Memory B cell (primary cell): ENCODE measurements at regions not wholly inside any gene's neighbourhood (a gene's known extent, or its start where the extent isn't known, plus 50 kb on each side); places are given as distances from the start of the nearest gene placed in this dataset.
"Not testable (repeated sequence)": the region's sequence is repeated elsewhere in the genome, so short reads cannot be mapped to it uniquely, and the experiment has no call there.

Experiments used
- ATAC-seq: fragments of 150-1000 bp; cut with Tn5 transposase; 2 replicates; pipeline ENCODE4 v1.10.0; 2021; ENCODE audit warnings: low read depth, mild to moderate bottlenecking, moderate library complexity
- DNase-seq, 2 donors: peaks; one replicate each; pipeline ENCODE4 v3.0.0; 2022; ENCODE audit warnings: low spot score in 2 of 2
- H3K27ac Mint-ChIP-seq: one replicate; pipeline ENCODE4 v1.8.0; 2022; ENCODE audit warnings: mild to moderate bottlenecking, moderate library complexity, mixed read lengths
- H3K27me3 Mint-ChIP-seq: one replicate; pipeline ENCODE4 v1.8.0; 2022; ENCODE audit warnings: mixed read lengths
- H3K36me3 Mint-ChIP-seq: one replicate; pipeline ENCODE4 v1.8.0; 2022; ENCODE audit warnings: mild to moderate bottlenecking, mixed read lengths
- H3K4me1 Mint-ChIP-seq: one replicate; pipeline ENCODE4 v1.8.0; 2022; ENCODE audit warnings: mixed read lengths
- H3K4me3 Mint-ChIP-seq: one replicate; pipeline ENCODE4 v1.8.0; 2022; ENCODE audit warnings: mild to moderate bottlenecking, moderate library complexity, mixed read lengths
- H3K9me3 Mint-ChIP-seq: one replicate; pipeline ENCODE4 v1.8.0; 2022; ENCODE audit warnings: mixed read lengths

DNA sequence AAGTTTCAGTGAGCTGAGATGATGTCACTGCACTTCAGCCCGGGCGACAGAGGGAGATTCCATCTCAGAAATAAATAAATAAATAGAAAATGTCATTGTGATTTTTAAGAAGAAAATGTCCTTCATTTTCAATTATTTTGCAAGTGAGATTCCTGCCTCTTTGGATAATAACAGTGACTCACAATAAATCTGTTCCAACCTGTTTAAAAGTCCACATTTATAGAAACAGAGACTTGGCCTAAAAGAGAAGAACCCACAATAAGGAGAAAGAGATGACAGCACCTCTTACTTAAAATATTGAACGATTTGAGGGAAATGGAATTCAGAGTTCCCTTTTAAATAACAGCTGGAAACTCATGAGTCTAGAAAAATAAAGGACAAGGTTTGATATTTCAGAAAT lies 373.4 kb upstream of the NOX3 start:
- Mint-ChIP-seq H3K27me3 (no peaks in the 10 kb centered on the region), H3K36me3 (peaks cover 2% of the 10 kb centered on the region), H3K4me1 (no peaks in the 10 kb centered on the region), H3K27ac (no peak overlapping the region), H3K4me3 (no peak overlapping the region), H3K9me3 (no peaks in the 10 kb centered on the region)
- DNase-seq (no peak), ATAC-seq (no peak)

DNA sequence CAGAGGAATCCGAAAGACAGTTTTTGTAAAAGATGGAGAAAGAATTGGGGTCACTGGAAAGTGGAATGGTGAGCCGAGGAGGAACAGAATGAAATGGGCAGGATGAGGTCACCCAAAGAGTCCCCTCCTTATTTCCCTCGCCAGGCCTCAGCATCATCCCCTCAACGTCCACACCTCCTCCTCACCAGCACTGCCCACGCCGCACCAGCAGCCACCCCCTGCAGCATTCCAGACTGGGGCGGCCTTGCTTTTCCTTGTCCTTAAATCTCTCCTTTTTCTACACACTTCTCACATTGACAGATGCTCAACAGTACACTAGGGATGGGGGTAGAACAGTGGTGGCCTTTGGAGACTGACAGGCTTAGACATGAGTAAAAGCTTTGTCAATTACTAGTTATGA lies 363.1 kb upstream of the NOX3 start:
- Mint-ChIP-seq H3K9me3 (peaks cover 3% of the 10 kb centered on the region), H3K36me3 (no peaks in the 10 kb centered on the region), H3K4me3 (no peak overlapping the region), H3K27ac (no peak overlapping the region), H3K4me1 (no peaks in the 10 kb centered on the region), H3K27me3 (peaks cover 4% of the 10 kb centered on the region)
- ATAC-seq (no peak), DNase-seq (no peak)

DNA sequence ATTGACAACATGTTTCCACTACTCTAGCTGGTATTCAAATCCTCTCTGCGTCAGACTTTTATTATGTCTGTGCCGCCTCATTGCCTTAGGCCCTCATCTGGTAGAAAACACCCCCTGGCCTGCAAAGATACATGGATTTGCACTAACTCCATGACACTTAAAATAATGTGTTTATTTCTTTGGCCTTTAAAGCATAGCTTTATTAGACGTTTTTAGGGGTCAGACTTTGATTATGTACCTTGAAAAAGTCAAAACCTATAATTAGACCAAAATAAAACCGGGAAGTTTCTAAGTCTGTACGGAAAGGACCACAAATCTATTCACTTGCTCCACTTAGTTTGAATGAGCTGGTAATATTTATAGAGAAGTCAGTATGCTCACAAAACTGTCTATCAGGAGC lies 357.9 kb upstream of the NOX3 start:
- Mint-ChIP-seq H3K27me3 (peaks cover 1% of the 10 kb centered on the region), H3K4me1 (no peaks in the 10 kb centered on the region), H3K9me3 (no peaks in the 10 kb centered on the region), H3K4me3 (no peak overlapping the region), H3K36me3 (no peaks in the 10 kb centered on the region), H3K27ac (no peak overlapping the region)
- DNase-seq (no peak), ATAC-seq (no peak)

DNA sequence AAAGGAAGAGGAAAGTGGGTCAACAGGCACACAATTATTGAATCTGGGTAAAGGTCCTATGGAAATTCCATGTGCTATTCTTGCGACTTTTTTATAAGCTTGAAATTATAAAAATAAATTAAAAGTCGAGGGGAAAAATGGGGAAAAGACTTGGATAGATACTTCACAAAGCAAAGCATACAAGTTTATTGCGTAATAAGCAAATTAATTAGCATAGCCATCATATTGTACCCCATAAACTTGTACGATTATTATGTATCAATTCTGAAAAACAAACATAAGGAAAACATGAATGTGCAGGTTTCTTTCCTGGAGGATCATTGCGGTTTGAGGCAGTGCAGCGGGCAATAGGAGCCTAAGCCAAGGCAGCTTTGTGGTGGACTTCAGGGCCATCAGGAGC lies 351.6 kb upstream of the NOX3 start:
- no peak for DNase-seq
- no peak for ATAC-seq
- Mint-ChIP-seq H3K27ac (no peak overlapping the region), H3K36me3 (no peaks in the 10 kb centered on the region), H3K27me3 (no peaks in the 10 kb centered on the region), H3K4me1 (no peaks in the 10 kb centered on the region), H3K9me3 (no peaks in the 10 kb centered on the region), H3K4me3 (no peak overlapping the region)

DNA sequence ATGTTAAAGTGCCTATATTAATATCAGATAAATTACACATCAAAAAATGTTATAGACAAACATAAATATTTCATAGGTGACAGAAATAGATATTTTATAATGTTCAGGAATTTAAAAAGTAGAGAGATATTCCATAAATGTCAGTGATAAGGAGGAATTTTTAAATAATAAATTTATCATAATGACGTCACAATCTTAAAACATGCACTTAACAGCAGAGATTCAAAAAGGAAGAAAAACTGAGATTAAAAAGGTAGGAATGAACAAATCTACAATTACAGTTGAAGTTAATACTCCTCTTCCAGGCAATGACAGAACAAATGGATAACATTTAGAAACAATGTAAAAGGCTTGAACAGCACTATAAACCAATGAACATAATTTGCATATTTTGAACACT lies 345.4 kb upstream of the NOX3 start:
- H3K36me3 Mint-ChIP-seq = no peaks in the 10 kb centered on the region

DNA sequence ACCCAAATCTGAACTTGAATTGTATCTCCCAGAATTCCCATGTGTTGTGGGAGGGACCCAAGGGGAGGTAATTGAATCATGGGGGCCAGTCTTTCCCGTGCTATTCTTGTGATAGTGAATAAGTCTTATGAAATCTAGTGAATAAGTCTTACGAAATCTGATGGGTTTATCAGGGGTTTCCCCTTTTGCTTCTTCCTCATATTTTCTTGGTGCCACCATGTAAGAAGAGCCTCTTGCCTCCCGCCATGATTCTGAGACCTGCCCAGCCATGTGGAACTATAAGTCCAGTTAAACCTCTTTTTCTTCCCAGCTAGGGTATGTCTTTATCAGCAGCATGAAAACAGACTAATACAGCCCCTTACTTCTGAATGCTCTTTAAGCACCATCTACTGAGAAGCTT lies 343.2 kb upstream of the NOX3 start:
- DNase-seq, H3K4me1 Mint-ChIP-seq, H3K27ac Mint-ChIP-seq, ATAC-seq, H3K27me3 Mint-ChIP-seq, H3K4me3 Mint-ChIP-seq, H3K9me3 Mint-ChIP-seq, H3K36me3 Mint-ChIP-seq: not testable (repeated sequence)

More for the DNA sequence above, 345.4 kb upstream of the NOX3 start:
- Mint-ChIP-seq H3K4me3 (no peak overlapping the region), H3K27ac (no peak overlapping the region), H3K9me3 (peaks cover 6% of the 10 kb centered on the region), H3K27me3 (no peaks in the 10 kb centered on the region), H3K4me1 (no peaks in the 10 kb centered on the region)
- ATAC-seq (no peak), DNase-seq (no peak)

DNA sequence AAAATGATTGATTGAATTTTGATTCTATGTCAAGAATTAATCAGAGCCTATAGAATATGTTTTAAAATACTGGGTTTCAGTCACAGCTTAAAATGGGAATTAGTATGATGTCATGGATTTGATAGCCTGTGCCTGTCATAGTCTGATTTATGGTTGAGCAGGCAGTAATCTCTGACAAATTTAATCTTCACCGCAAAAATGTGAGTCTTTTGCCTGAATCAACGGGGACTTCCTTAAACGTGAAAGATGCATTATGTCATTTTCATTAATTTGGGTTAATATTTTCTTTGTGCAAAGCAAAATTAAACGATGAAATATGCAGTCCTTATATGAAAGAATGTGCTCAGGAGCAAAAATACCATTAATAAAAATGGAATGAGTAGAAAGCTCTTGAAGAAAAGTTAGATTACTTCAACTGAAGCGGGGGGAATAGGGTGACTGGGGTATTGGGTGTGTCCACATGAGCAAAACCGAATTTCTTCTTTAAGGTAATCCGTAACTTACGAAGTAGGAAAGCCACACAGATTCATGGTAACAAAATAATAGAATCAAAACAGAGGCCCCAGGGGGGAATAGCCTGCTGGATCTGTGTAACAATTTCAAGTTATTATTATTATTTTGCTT lies 339.6 kb upstream of the NOX3 start:
- no peaks in the 10 kb centered on the region for H3K4me1 Mint-ChIP-seq
- DNase-seq (no peak), ATAC-seq (no peak)
- H3K36me3 Mint-ChIP-seq = no peaks in the 10 kb centered on the region
- peaks cover 10% of the 10 kb centered on the region for H3K9me3 Mint-ChIP-seq
- no peak overlapping the region for H3K27ac Mint-ChIP-seq
- H3K4me3 Mint-ChIP-seq = no peak overlapping the region
- H3K27me3 Mint-ChIP-seq = peaks cover 6% of the 10 kb centered on the region

DNA sequence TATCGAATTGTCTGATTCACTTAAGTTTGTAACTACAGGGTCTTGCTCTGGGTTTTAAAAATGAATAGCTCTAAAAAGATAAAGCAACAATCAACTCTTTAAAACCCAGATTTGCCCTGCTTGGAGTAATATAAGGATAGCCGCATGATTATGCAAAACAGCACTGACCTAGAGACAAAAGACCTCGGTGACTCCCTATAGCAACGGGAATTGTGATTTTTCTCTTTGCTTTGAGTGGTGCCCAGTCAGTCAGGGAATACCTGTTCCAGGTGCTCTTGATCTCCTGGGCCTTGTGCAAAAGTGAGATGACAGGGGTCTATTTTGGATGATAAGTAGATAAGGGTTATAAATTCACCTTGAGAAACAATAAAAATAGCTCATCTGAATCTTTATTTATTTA lies 336.3 kb upstream of the NOX3 start:
- Mint-ChIP-seq H3K4me3 (no peak overlapping the region), H3K9me3 (peaks cover 8% of the 10 kb centered on the region), H3K36me3 (no peaks in the 10 kb centered on the region), H3K4me1 (no peaks in the 10 kb centered on the region), H3K27ac (no peak overlapping the region), H3K27me3 (peaks cover 8% of the 10 kb centered on the region)
- DNase-seq (no peak), ATAC-seq (no peak)

DNA sequence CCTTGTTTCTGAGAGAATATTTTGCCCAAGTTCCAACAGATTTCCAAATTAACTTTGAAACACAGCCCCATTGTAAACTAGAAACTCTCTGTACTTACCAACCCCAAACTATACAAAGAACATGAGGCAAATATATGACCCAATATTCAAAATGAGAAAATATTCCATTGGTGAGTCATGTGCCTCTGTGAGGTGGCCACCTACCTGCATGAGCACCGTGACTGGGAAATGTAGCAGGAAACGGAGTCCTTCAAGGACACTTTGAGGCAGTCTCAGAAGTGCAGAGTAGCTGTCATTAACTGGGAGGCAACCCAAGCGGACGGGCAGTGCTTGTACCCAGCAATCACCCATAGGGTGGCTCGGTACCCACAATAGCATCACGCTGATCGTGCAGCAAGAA lies 335.5 kb upstream of the NOX3 start:
- no peak for DNase-seq
- no peak overlapping the region for H3K4me3 Mint-ChIP-seq
- no peak for ATAC-seq
- H3K9me3 Mint-ChIP-seq = peaks cover 9% of the 10 kb centered on the region
- no peaks in the 10 kb centered on the region for H3K36me3 Mint-ChIP-seq
- H3K4me1 Mint-ChIP-seq = no peaks in the 10 kb centered on the region
- peaks cover 8% of the 10 kb centered on the region for H3K27me3 Mint-ChIP-seq
- H3K27ac Mint-ChIP-seq = no peak overlapping the region

DNA sequence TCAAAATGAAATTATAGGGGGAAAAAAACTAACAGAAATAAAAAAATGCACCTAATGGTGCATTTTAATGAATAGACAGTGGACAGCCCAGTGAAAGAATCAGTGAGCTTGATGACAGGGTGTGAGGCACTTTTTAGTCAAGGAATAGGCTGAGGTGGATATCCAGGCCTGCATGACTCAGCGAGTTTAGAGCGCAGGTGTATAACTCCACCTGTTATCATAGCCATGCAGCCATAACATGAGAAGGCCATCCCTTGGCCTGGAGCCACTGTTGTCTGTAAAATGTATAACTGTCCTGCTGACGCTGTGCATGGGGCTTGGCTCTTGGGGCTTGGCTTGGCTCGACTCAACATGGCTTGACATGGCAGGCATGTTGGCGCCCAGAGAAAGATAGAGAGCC lies 331.5 kb upstream of the NOX3 start:
- Mint-ChIP-seq H3K27me3 (peaks cover 4% of the 10 kb centered on the region), H3K27ac (no peak overlapping the region), H3K9me3 (peaks cover 5% of the 10 kb centered on the region), H3K4me1 (no peaks in the 10 kb centered on the region), H3K36me3 (no peaks in the 10 kb centered on the region), H3K4me3 (no peak overlapping the region)
- no peak for DNase-seq
- no peak for ATAC-seq

DNA sequence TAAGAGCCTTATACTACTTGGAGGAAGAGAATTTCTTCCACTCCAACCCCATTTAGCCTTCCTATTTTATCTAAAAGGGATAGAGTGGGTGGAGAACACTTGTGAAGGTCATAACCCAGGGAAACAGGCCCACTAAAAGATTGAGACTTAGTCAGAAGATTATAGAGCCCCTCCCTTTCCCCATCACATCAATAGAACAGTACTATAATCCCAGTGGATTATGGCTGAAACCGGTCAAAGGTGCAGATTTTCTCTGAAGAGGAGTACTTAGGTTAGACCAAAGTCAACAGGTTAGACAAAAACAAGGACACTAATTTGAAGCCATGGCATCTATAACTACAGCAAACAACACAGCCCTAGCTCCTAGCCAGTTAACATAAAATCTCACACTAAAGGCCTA lies 330.9 kb upstream of the NOX3 start:
- peaks cover 5% of the 10 kb centered on the region for H3K9me3 Mint-ChIP-seq
- H3K4me3 Mint-ChIP-seq = no peak overlapping the region
- H3K4me1 Mint-ChIP-seq = no peaks in the 10 kb centered on the region
- H3K36me3 Mint-ChIP-seq = no peaks in the 10 kb centered on the region
- H3K27me3 Mint-ChIP-seq = peaks cover 4% of the 10 kb centered on the region
- DNase-seq = no peak
- no peak overlapping the region for H3K27ac Mint-ChIP-seq
- ATAC-seq = no peak

DNA sequence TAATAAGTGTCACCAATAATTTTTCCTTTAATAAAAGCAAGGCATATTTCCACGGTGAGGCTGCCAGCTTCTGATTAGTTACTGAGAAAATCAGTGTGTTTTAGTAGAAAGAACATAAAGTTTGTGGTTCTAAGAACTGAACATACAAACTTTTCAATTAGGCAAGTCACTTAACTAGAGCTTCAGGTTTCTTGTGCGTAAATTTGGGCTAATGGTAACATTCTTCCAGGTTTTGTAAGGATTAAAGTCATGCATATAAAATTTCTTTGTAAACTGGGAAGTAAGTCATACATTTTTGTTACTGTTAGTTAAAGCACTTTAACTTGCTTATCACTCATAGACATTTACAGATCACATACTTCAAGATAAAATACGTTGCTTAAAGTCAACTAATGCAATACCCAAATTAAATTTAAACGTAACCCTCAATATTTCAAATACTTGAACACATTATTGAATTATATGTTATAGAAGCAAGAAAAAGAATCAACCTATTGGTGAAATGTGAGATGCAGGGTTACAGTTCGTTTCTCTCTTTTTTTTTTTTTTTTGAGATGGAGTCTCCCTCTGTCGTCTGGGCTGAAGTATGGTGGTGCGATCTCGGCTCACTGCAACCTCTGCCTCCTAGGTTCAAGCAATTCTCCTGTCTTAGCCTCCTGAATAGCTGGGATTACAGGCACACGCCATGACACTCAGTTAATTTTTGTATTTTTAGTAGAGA lies 327.3 kb upstream of the NOX3 start:
- Mint-ChIP-seq H3K27me3 (peaks cover 4% of the 10 kb centered on the region), H3K9me3 (peaks cover 5% of the 10 kb centered on the region), H3K4me3 (no peak overlapping the region), H3K27ac (no peak overlapping the region), H3K36me3 (no peaks in the 10 kb centered on the region), H3K4me1 (no peaks in the 10 kb centered on the region)
- ATAC-seq (no peak), DNase-seq (no peak)

DNA sequence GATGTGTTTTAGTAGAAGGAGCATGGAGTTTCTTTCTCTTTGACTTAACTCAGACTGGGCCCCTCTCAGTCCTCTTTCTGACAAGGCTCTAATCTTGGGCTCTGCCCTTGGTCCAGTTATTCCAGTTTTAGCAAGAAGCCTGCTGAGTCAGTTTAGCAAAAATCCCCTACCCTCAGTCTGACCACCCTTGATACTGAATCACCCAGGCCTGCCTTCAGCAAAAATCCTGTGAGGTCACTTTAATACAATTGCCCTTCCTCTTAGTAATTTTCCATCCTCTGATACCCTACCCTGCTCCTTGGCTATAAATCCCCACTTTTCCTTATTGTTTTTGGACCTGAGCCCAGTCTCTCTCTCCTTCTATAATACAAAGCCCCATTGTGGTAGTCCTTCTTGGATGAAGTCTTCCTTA lies 326.7 kb upstream of the NOX3 start:
- no peaks in the 10 kb centered on the region for H3K36me3 Mint-ChIP-seq
- DNase-seq = no peak
- H3K27ac Mint-ChIP-seq = no peak overlapping the region
- H3K4me1 Mint-ChIP-seq = no peaks in the 10 kb centered on the region
- no peak for ATAC-seq
- peaks cover 3% of the 10 kb centered on the region for H3K9me3 Mint-ChIP-seq
- peaks cover 2% of the 10 kb centered on the region for H3K27me3 Mint-ChIP-seq
- H3K4me3 Mint-ChIP-seq = no peak overlapping the region

DNA sequence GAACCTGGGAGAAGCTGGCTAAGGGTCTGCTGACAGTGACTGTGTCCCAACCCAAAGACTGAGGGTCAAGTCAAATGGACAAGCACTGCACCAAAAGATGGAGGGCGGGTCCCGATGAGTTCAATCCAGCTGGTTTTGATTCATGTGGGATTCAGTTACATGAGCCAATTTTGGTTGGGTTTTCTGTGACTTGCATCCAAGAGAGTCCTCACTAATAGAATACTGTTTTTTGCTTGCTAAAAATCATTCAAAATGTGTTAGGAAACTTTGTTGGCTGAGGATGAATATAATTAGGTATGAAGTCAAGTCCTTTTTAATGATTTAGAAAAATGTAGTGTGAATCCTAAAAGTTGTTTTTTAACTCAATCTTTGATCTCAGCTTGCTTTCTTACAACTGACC lies 323.8 kb upstream of the NOX3 start:
- Mint-ChIP-seq H3K36me3 (no peaks in the 10 kb centered on the region), H3K4me1 (no peaks in the 10 kb centered on the region)
- ATAC-seq = no peak

DNA sequence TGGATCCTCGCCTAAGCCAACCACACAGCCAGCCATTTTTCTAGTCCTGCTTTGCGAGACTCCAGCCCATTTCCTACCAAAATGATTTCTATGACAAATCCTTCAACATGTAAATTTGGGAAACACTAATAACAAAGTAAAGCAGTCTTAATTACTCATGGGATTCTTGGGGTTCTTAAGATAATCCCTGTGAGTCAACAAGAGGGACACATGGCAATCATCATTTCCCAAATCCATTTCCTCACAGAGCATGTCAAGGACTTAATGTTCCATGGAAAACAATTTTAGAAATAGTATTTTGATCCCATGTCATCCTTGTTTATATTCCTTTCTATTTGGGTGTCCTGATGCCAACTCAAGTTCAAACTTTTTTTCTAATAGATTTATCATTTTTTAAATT lies 322.7 kb upstream of the NOX3 start:
- no peak for ATAC-seq
- DNase-seq = no peak
- Mint-ChIP-seq H3K36me3 (no peaks in the 10 kb centered on the region), H3K27me3 (peaks cover 3% of the 10 kb centered on the region), H3K4me1 (no peaks in the 10 kb centered on the region), H3K4me3 (no peak overlapping the region), H3K27ac (no peak overlapping the region), H3K9me3 (peaks cover 7% of the 10 kb centered on the region)

More for the DNA sequence above, 323.8 kb upstream of the NOX3 start:
- DNase-seq = no peak
- peaks cover 2% of the 10 kb centered on the region for H3K27me3 Mint-ChIP-seq
- no peak overlapping the region for H3K27ac Mint-ChIP-seq
- no peak overlapping the region for H3K4me3 Mint-ChIP-seq
- H3K9me3 Mint-ChIP-seq = no peaks in the 10 kb centered on the region
